HG03575 (cell line): ENCODE measurements at regions not wholly inside any gene's neighbourhood (a gene's known extent, or its start where the extent isn't known, plus 50 kb on each side); places are given as distances from the start of the nearest gene placed in this dataset.

Experiments used
- ATAC-seq: cut with Tn5 transposase; IDR thresholded peaks from one replicate; pipeline ENCODE4 v1.9.1; 2021; ENCODE audit not compliant: unreplicated experiment, insufficient number of reproducible peaks, low FRiP score; ENCODE audit errors: extremely low read depth

DNA sequence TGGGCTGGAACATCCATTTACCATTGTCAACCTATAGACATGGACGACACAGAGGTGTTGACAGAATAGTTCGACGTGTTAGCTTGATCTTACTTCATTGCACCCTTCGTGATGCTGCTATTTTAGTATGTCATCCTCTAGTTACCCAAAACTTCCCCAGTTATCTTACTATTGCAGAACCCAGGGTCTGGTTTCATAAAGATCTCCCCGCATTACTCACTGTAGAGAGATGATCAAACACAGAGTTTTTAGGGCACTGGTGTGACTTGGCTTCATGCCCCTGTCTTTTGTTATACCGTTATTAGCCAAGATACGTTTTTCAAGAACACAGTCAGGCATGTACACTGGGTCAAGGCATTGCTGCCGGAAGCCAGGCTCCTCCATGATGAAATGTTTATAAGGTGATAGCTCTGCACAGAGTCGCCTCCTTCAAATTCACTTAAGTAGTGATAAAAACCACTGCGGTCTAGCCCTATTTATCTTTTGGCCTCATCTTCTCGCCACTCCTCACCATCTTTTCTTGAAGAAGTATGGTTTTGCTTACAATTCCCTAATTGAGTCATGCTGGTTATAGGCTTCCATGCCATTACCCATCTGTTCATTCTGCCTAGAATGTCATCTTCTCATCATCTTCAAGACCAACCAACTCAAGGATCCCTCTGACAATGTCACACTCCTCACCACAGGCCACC lies 1127.9 kb downstream of the VRK1 start:
- no peak for ATAC-seq

DNA sequence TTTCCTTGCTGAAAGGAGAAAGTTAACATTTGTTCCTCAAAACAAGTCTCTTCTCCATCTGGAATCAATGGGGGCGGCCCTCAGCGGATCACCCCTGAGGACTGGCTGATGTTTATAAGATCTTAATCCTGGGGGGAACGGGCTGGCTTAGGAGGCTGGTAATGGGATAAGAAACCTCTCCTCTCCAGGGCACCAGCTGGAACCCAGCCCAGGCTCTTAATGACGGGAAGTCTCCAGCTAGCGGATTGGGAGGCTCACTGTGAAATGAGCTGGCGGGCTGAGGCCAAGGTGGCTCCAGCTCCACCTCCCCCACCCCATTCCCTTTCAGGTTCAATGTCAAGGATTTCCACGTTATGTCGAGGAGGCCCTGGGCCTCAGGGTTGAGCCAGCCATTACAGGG lies 1133.0 kb downstream of the VRK1 start:
- no peak for ATAC-seq

DNA sequence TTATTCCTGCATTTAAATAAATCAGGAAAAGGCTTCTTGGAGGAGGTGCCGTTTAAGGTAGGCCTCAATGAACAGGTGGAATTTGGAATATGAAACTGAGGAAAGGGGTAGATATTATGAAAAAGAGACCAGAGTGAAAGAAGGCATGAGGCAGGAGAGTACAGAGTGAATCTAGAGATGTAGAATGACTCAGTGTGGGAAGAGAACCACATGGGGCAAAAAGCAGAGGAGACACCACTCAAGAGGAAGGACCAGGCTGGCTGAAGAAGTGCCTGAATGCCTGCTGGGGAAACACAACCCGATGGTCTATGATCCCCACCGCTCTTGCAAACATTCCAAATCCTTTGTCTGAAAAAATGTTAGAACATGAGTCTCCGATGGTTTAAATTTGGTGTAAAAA lies 1134.1 kb downstream of the VRK1 start:
- no peak for ATAC-seq

DNA sequence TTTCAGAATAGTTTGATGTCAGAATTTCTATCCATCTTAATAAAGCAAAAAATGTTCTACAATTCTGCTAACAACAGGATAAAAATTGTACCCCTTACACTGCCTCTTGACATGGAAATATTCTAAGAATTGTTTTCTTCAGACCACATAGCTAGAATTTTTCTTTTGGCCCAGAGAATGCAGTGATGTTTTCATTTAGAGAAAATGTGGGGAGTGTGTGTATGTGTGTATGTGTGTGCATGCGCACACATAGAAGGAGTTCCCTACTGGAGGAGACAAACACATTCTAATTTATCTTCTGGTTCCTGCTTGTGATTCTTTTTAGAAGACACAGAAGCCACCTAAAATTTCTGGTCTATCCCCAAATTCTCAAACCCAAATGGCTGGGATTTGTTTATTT lies 1145.7 kb downstream of the VRK1 start:
- ATAC-seq, result no peak

DNA sequence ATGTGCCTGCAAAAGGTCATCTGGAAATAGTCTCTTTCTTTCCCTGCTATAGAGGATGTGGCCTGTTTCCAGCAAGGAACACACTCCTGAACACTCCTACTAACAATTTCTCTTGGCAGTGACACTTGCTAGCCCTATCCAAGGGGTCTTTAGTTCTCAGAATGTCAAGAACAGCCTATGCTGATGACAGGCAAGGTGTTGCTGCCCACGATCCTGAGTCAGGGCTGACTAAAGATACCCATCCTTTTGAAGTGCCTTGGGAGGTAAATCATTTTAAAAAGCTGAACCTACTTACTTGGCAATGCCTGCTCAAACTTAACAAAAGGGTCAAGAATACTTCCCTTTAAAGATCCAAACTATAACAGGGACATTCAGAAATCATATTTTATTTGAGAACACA lies 1146.4 kb downstream of the VRK1 start:
- ATAC-seq, result no peak

DNA sequence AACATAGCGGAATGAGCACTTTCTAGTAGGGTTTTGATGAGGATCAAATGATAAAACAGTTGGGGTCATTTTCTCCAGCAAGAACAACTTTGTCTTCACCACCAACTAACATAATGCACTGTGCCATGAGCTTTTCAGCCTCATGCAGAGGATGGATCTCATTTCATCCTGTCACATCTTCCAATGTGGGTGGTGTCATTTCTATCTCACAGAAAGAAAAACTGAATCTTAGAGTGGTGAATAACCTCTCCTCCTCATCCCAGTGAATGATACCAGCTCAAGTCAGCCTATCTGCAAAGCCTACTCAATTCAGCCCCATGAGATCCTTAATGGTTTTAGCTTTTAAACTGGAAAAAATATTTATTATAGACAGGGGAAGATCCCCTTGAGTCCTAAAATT lies 1147.2 kb downstream of the VRK1 start:
- no peak for ATAC-seq

DNA sequence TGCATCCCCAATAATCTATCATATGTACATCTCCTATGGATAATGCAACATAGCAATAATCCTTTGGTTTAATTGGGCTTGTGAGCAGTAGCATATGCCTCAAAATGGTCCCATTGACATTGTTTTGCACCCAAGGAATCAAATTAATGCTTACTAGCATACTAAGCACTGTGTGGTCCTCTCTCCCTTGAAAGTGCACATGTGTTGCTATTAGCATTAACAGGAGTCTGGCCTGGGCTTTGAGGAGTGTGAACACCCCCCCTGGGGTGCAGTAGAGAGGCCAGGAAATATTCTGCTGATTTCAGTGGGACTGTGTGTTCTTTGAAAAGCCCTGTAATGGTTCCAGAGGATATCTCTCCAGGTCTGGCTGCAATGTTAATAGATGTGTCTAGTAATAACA lies 1148.4 kb downstream of the VRK1 start:
- no peak for ATAC-seq

DNA sequence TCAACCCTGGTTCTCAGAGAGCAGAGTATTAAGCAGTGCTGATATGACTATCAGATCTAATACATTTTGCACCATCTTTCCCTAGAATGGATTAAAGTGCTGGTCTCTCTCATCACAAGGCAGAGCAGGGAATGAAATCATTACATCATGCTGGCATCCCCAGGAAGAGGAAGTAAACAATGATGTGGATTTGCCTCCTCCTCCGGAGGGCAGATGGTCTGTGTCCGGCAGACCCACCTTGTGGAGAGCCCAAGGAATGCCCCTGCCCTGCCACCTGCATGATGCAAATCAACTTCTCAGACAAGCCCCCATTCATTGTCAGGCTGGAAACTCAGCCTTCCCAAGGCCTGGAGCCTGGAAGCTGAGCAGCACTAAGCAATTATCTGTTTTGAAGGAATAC lies 1149.1 kb downstream of the VRK1 start:
- no peak for ATAC-seq

DNA sequence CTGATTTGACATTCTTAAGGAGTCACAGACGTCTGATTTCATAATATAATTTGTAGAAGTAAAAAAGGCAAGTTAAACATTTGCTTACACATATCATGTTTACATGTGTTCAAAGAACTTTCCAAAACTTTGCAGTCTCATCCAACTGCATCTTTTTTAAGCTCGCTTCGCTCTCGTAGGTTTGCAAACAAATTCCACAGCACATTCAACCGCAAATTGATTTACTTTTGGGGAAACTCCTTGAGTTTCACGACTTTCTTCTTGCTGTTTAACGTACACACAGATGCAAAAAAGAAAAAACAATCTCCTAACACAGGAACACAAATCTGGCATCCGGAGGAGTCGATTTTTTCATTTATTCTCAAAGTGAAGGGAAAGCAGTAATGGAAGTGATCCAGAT lies 1149.5 kb downstream of the VRK1 start:
- no peak for ATAC-seq

DNA sequence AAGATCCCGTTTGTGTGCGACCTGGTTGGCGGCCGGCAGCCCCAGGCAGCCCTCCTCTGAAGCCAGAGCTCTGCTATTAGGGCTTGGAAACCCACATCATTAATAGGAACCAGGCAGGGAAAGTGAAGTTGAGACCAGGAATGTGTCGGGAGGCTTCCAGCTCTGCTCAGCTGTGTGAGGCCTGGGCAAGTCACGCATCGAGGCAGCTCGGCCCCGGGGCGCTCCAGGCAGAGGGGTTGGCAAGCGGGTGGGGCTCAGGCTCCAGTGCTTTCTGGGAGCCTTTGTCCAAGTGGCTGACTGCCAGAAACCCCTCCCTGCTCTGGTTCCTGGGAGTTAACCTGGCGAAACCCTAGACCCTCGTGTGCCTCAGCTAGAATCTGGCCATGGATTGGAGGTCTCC lies 1151.7 kb downstream of the VRK1 start:
- no peak for ATAC-seq

DNA sequence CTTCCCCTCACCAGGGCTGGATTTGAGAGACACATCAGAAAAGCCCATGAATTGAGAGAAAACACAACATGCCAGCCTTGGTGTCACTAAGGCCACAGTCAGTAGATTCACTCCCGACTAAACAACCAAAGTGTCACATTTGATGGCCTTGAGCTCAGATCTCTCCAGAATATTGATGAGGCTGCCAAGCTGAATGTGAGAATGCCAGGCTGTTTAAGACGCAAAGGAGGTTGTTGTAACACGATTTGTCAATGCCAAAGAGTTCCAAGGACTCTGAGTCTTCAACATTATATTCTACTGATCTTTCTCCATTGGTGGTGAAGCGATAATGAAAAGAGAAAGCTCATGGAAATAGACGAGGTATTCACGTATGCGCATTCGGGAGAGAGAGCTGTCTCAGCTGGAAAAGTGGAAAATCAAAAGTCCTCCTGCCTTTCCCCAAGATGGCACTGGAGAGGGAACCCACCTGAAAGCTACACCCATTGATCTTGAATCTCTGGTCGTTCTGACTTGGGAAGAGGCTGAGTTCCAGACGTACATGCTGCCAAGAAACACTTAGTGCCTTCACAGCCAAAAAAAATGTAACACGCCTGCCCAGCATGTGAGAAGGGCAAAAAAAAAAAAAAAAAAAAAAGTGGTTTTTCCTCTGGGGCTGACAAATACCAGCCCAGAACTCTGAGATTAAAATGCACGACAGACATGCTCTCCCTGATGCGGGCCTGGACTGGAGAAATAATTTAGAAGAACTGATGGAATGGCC lies 1159.6 kb downstream of the VRK1 start:
- no peak for ATAC-seq

DNA sequence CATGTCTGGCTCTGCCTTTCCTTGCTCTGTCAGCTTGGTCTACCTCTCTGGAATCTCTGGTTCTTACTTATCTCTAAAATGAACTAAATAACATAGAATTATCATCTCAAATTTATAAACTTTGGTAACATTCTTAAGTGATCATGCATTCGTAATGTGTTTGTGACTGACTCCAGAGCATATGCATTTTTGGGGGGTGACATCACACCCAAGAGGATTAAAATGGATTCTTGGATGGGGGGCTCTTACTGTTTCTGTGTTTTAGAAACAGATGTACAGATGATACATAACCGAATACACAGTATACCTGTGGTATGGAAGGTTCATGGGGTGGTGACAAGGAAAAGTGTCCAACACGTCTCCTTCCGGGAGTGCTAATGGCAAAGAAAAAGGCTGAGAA lies 1162.1 kb downstream of the VRK1 start:
- ATAC-seq, result no peak

DNA sequence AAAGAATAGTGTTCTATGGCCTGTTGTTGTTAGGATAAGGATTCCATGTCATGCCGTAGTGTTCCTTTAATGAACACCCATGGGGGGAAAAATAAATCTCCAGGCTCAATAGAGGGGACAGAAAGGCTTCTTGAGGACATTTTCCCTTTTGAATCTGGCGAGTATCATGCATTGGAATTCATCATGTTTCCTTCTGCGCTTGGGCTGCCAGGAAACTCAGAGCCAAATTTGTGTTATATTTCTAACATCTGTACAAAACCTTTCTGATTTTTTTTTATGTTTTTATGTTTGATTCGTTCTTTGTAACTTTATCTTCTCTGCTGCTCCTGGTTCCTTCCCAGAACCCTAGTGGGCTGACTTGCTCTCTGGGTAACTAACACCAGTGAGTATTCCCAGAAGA lies 1163.3 kb downstream of the VRK1 start:
- no peak for ATAC-seq

DNA sequence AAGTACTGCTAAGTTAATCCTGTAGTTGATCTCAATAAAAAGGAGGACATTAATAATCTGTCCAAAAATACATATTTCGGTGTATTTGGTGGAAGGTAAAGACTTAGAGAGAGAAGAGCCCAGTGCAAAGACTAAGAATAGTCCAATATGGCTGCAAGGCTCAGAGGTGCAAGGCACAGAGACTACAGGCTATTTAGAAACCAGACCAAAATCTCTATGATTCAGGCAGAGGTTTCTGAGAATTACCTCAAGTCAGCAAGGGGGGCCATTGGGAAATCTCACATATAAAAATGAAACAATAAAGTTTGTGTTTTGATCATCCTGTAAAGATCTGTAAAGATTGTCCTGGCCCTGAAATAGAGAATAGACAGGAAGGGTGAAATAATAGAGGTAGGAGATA lies 1173.0 kb downstream of the VRK1 start:
- no peak for ATAC-seq

DNA sequence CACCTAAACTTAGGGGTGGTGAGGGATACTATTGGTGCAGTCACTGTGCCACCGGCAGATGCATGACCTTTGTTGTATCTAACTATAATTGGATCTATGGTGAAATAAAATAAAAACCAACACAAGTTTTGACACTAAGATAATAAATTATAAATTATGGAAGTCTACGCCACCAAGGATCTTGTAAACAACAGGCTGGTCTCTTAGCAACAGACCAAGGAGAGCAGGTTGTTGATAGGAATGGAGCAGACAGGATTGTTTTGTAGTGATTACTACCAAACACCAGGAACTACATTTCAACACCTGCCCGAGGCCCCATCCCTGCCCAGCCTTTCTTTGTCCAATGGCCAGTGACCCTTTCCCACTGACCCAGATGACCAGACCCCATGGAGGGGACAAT lies 1178.0 kb downstream of the VRK1 start:
- no peak for ATAC-seq

DNA sequence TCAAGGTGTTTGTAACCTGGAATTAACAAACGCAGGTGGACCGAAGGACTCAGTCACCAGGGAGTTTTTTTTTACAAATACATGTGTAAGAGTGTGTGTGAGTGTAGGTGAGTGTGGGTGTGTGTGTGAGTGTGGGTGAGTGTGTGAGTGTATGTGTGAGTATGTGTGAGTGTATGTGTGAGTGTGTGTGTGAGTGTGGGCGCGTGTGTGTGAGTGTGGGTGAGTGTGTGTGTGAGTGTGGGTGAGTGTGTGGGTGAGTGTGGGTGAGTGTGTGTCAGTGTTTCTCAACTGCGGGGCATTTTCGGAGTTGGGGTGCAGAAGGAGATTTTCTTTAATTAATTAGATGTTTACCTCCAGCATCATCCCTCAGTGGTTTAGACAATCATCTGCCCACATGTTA lies 1178.8 kb downstream of the VRK1 start:
- ATAC-seq, result no peak

DNA sequence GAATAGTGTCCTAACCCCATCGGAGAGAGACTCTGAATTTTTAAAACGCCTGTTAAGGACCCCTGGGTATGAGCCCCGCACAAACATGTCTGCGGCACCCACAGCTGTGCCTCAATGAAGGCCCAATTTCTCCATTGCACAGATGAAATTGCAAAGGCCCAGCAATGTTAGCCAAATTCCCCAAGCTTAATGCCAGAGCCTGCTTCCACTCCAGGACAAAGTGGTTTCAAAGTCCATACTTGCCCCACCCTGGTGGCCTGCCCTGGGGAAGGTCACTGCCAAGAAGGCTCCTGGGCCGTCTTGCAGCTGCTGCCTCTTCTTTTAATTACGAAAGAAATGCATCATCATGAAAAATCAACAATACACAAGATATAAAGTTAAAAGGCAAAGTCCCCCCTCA lies 1179.7 kb downstream of the VRK1 start:
- no peak for ATAC-seq

DNA sequence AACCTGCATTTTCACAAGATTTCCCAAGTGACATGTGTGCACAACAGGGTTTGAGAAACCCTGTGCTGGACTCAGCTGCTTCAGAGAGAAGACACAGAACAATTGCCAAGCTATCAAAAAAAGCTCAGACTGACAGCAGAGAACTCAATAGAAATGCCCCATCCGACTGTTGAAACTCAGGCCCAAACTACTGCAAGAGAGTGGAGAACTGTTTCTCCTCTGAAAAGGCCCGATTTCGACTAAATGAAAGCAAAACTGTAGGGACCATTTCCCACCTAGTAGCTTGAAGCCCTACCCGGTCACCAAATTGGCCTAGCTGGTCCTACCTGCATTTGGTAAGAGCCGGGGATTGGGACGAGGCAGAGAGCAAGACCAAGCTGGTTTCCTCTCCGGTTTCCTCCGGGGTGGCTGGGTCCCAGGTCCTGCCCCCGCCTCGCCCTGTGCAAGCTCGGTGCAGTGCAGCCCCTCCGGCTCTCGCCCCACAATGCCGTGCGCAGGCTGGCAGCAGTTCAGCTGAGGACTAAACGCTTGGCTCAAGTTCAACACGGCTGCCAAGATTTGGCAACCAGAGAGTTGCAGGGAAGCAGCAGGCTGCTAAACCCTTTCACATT lies 1180.6 kb downstream of the VRK1 start:
- ATAC-seq, result no peak

DNA sequence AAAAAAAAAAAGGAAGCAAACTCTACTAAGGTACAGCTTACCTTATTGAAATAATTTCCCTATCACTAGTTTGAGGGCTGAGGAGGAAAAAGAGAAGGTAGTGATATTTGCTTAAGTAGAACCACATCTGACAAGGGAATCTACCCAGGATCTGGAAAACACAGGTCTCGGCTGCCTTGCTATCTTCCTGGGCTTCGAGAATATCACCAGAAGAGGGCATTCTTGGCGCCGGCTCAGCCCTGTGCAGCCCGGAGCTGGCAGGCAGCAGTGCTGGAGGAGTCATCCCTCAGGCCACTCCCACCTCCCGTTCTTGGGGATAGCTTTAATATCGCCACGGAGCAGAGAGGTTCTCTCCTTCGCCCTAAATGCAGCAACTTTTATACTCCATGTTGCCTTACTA lies 1181.2 kb downstream of the VRK1 start:
- ATAC-seq, result no peak

DNA sequence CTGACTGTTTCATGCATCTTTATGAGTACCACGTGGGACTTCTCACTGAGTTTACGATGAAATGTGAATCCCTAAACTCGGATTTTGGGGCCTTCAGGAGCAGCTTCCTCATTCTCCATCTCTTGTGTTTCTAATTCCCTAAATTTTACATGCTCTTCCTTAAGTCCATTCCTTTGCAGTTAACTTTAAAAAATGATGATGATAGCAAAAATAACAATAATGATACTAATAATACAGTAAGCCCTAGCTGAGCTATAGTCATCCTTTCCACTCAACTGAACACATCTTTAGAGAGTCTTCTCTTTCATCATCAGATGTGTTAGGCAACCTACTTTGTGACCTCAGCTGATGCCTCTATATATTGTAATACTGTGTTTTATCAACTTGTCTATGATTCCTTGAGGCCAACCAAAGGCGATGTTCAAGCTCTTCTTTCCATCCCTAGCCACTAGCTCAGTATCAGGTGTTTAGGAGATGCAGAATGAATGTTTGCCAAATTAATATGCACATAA lies 1196.4 kb downstream of the VRK1 start:
- ATAC-seq, result no peak
